Neural cell (in vitro differentiated cells): ENCODE measurements at regions not wholly inside any gene's neighbourhood (a gene's known extent, or its start where the extent isn't known, plus 50 kb on each side); places are given as distances from the start of the nearest gene placed in this dataset.

Source experiments
- H2AFZ ChIP-seq: fragments of 200-600, 300-800 bp; sonication (generic), shearing (Covaris generic); 2 replicates; pipeline ENCODE4 v1.6.0; 2014; ENCODE audit warnings: low read depth, mild to moderate bottlenecking, antibody characterized with exemption, low read length, moderate library complexity
- H3F3A ChIP-seq: fragments of 200-600 bp; shearing (Covaris generic); 2 replicates; pipeline ENCODE4 v1.6.1; 2016; ENCODE audit warnings: mild to moderate bottlenecking, moderate library complexity, mixed read lengths, antibody characterized with exemption, low read length; ENCODE audit not compliant: insufficient read depth, poor library complexity, severe bottlenecking
- H3K27ac ChIP-seq: fragments of 200-600, 300-800 bp; sonication (generic), shearing (Covaris generic); 2 replicates; pipeline ENCODE4 v1.5.1; 2014; ENCODE audit warnings: mild to moderate bottlenecking, low read length, moderate library complexity
- H3K27me3 ChIP-seq: fragments of 300-800, 200-600 bp; sonication (generic), shearing (Covaris generic); 2 replicates; pipeline ENCODE4 v1.6.0; 2014; ENCODE audit warnings: mild to moderate bottlenecking, low read depth, low read length, moderate library complexity; ENCODE audit not compliant: insufficient read depth
- H3K36me3 ChIP-seq: fragments of 300-800, 200-600 bp; sonication (generic), shearing (Covaris generic); 2 replicates; pipeline ENCODE4 v1.5.1; 2014; ENCODE audit warnings: mild to moderate bottlenecking, antibody characterized with exemption, low read length, moderate library complexity; ENCODE audit not compliant: insufficient read depth
- H3K4me2 ChIP-seq: fragments of 300-800, 200-600 bp; sonication (generic), shearing (Covaris generic); 2 replicates; pipeline ENCODE4 v1.6.0; 2014; ENCODE audit warnings: mild to moderate bottlenecking, low read length
- H3K4me3 ChIP-seq: fragments of 300-800, 200-600 bp; sonication (generic), shearing (Covaris generic); 2 replicates; pipeline ENCODE4 v1.5.1; 2014; ENCODE audit warnings: mild to moderate bottlenecking, low read length, moderate library complexity
- H3K79me2 ChIP-seq: fragments of 200-600 bp; shearing (Covaris generic); replicated peaks from 2 replicates; pipeline ENCODE4 v1.6.0; 2014; ENCODE audit warnings: mild to moderate bottlenecking, low read length, moderate library complexity; ENCODE audit not compliant: insufficient read depth
- H3K9ac ChIP-seq: fragments of 300-800, 200-600 bp; sonication (generic), shearing (Covaris generic); 2 replicates; pipeline ENCODE4 v1.6.1; 2016; ENCODE audit warnings: mild to moderate bottlenecking, low read length, mixed read lengths
- H3K9me2 ChIP-seq: fragments of 200-600 bp; shearing (Covaris generic); 2 replicates; pipeline ENCODE4 v1.6.1; 2016; ENCODE audit warnings: mild to moderate bottlenecking, low read length, mixed read lengths; ENCODE audit not compliant: insufficient read depth
- H3K9me3 ChIP-seq: fragments of 200-600, 300-800 bp; sonication (generic), shearing (Covaris generic); 2 replicates; pipeline ENCODE4 v1.6.1; 2016; ENCODE audit warnings: mild to moderate bottlenecking, mixed run types, low read length, moderate library complexity, mixed read lengths
- H4K20me1 ChIP-seq: fragments of 200-600 bp; shearing (Covaris generic); 2 replicates; pipeline ENCODE4 v1.6.1; 2016; ENCODE audit warnings: mild to moderate bottlenecking, mixed run types; ENCODE audit not compliant: insufficient read depth
- CTCF ChIP-seq: fragments of 450-650 bp; IDR thresholded peaks from 2 replicates; pipeline ENCODE4 v1.5.1; 2014; ENCODE audit warnings: antibody characterized with exemption, mild to moderate bottlenecking, moderate library complexity; ENCODE audit not compliant: poor library complexity, severe bottlenecking
- EP300 ChIP-seq: fragments of 450-650 bp; conservative IDR thresholded peaks from 2 replicates; pipeline ENCODE4 v1.6.1; 2014; ENCODE audit warnings: antibody characterized with exemption, mild to moderate bottlenecking, moderate library complexity; ENCODE audit not compliant: poor library complexity, severe bottlenecking
- EZH2 ChIP-seq: fragments of 200-600, 300-800 bp; shearing (Covaris generic), sonication (generic); IDR thresholded peaks from 2 replicates; pipeline ENCODE4 v1.6.1; 2014; ENCODE audit warnings: antibody characterized with exemption, low read length, borderline replicate concordance, mild to moderate bottlenecking; ENCODE audit not compliant: insufficient read depth, poor library complexity, severe bottlenecking
- MXI1 ChIP-seq: fragments of 450-650 bp; conservative IDR thresholded peaks from 2 replicates; pipeline ENCODE4 v1.6.1; 2014; ENCODE audit warnings: antibody characterized with exemption, mild to moderate bottlenecking; ENCODE audit not compliant: poor library complexity, severe bottlenecking
- POLR2AphosphoS5 ChIP-seq: IDR thresholded peaks from 2 replicates; pipeline ENCODE4 v1.6.1; 2012
- RAD21 ChIP-seq: fragments of 450-650 bp; conservative IDR thresholded peaks from 2 replicates; pipeline ENCODE4 v1.6.1; 2014; ENCODE audit warnings: antibody characterized with exemption, mild to moderate bottlenecking, moderate library complexity
- REST ChIP-seq: IDR thresholded peaks from 2 replicates; pipeline ENCODE4 v1.6.1; 2012; ENCODE audit warnings: borderline replicate concordance
- SMC3 ChIP-seq: fragments of 450-650 bp; conservative IDR thresholded peaks from 2 replicates; pipeline ENCODE4 v1.6.1; 2014; ENCODE audit warnings: antibody characterized with exemption, mild to moderate bottlenecking, moderate library complexity; ENCODE audit not compliant: poor library complexity
- TAF1 ChIP-seq: IDR thresholded peaks from 2 replicates; pipeline ENCODE4 v1.6.1; 2012; ENCODE audit warnings: low read depth

- no peak overlapping the region for H3K4me3 ChIP-seq
- no peaks in the 10 kb centered on the region for H3K79me2 ChIP-seq
- H4K20me1 ChIP-seq, result no peaks in the 10 kb centered on the region
- H3K27ac ChIP-seq, result no peak overlapping the region
- H2AFZ ChIP-seq, result no peak overlapping the region
- H3K27me3 ChIP-seq, result no peaks in the 10 kb centered on the region
- TF ChIP-seq SMC3 (no peak), POLR2AphosphoS5 (no peak), TAF1 (no peak), MXI1 (no peak), EZH2 (no peak), REST (no peak), RAD21 (no peak), EP300 (no peak), CTCF (no peak)
- H3K9me3 ChIP-seq, result no peaks in the 10 kb centered on the region
- H3K4me2 ChIP-seq, result no peak overlapping the region
- no peak overlapping the region for H3K9ac ChIP-seq
- H3K9me2 ChIP-seq, result no peaks in the 10 kb centered on the region
- H3F3A ChIP-seq, result no peaks in the 10 kb centered on the region
- H3K36me3 ChIP-seq, result no peaks in the 10 kb centered on the region
Measured at GRCh38 chr2:223314811-223315210, 262.8 kb downstream of the KCNE4 start.

GRCh38 chr2:223315813-223316212 is 263.8 kb downstream of the KCNE4 start:
- Histone ChIP-seq H3K9me2 (no peaks in the 10 kb centered on the region), H3F3A (no peaks in the 10 kb centered on the region), H3K4me2 (no peak overlapping the region), H3K4me3 (no peak overlapping the region), H2AFZ (no peak overlapping the region), H3K27ac (no peak overlapping the region), H3K36me3 (no peaks in the 10 kb centered on the region), H3K9me3 (no peaks in the 10 kb centered on the region), H3K9ac (no peak overlapping the region), H3K79me2 (no peaks in the 10 kb centered on the region), H4K20me1 (no peaks in the 10 kb centered on the region), H3K27me3 (no peaks in the 10 kb centered on the region)
- TF ChIP-seq TAF1, result no peak
- no peak for TF ChIP-seq SMC3
- no peak for TF ChIP-seq CTCF
- no peak for TF ChIP-seq EP300
- no peak for TF ChIP-seq POLR2AphosphoS5
- TF ChIP-seq RAD21, result no peak
- no peak for TF ChIP-seq REST
- TF ChIP-seq EZH2, result no peak
- no peak for TF ChIP-seq MXI1
